BE2C (cell line): ENCODE measurements at regions not wholly inside any gene's neighbourhood (a gene's known extent, or its start where the extent isn't known, plus 50 kb on each side); places are given as distances from the start of the nearest gene placed in this dataset.

Source experiments
- DNase-seq: peaks from one replicate; pipeline ENCODE4 v3.0.0-alpha.2; 2020
- H3K27me3 ChIP-seq: fragments of 250-450 bp; sonication (Bioruptor Pico); 2 replicates; pipeline ENCODE4 v1.5.1; 2020; ENCODE audit warnings: mild to moderate bottlenecking
- H3K36me3 ChIP-seq: fragments of 250-450 bp; sonication (Bioruptor Pico); 2 replicates; pipeline ENCODE4 v1.5.1; 2020; ENCODE audit warnings: mild to moderate bottlenecking
- H3K4me1 ChIP-seq: fragments of 250-450 bp; sonication (Bioruptor Pico); 2 replicates; pipeline ENCODE4 v1.5.1; 2020
- H3K4me3 ChIP-seq: 2 replicates; pipeline ENCODE4 v1.5.1; 2011; ENCODE audit warnings: low read depth, low read length
- H3K9me3 ChIP-seq: fragments of 250-450 bp; sonication (Bioruptor Pico); 2 replicates; pipeline ENCODE4 v1.5.1; 2020
- TF ChIP-seq, protein P1 (sequence below): IDR thresholded peaks from 2 replicates; pipeline ENCODE4 v1.5.1; 2012; ENCODE audit warnings: mild to moderate bottlenecking, low read depth, low read length

DNA sequence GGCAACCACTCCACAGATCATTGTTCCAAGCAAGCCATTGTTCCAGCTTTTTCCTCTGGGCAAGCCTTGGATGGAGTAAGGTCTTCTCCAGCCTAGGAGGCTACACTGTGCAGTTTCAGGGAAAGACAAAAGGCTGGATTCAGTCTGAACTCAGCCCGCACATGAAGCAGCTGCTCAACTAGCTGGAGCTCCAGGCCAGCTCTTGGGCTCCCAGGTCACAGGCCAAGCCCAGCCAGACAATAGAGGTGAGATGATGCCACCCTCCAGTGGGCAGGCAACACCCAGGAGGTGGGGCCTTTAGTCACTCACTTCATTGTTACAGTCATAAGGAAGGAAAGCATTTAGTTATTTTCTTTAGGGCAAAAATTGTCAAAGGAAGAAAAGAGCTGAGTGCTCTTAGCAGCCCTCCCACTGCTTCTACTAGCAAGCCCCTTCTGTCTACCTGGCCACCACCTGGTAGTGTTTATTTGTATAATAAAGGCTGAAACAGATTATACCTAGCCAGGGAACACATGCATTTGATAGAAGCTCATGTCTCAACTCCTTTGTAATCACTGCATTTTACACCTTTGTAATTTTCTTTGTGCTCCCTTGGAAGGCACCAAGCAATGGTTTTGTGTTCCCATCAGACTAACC is 253.4 kb downstream of the WDR11 start:
- H3K4me1 ChIP-seq, result peaks cover 3% of the 10 kb centered on the region; the same call in 1 of the 2 replicates
- no peak overlapping the region for H3K4me3 ChIP-seq
- no peak for DNase-seq
- TF ChIP-seq, protein P1, sequence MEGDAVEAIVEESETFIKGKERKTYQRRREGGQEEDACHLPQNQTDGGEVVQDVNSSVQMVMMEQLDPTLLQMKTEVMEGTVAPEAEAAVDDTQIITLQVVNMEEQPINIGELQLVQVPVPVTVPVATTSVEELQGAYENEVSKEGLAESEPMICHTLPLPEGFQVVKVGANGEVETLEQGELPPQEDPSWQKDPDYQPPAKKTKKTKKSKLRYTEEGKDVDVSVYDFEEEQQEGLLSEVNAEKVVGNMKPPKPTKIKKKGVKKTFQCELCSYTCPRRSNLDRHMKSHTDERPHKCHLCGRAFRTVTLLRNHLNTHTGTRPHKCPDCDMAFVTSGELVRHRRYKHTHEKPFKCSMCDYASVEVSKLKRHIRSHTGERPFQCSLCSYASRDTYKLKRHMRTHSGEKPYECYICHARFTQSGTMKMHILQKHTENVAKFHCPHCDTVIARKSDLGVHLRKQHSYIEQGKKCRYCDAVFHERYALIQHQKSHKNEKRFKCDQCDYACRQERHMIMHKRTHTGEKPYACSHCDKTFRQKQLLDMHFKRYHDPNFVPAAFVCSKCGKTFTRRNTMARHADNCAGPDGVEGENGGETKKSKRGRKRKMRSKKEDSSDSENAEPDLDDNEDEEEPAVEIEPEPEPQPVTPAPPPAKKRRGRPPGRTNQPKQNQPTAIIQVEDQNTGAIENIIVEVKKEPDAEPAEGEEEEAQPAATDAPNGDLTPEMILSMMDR, result no peak
- H3K36me3 ChIP-seq, result no peaks in the 10 kb centered on the region
- no peaks in the 10 kb centered on the region for H3K9me3 ChIP-seq
- no peaks in the 10 kb centered on the region for H3K27me3 ChIP-seq

DNA sequence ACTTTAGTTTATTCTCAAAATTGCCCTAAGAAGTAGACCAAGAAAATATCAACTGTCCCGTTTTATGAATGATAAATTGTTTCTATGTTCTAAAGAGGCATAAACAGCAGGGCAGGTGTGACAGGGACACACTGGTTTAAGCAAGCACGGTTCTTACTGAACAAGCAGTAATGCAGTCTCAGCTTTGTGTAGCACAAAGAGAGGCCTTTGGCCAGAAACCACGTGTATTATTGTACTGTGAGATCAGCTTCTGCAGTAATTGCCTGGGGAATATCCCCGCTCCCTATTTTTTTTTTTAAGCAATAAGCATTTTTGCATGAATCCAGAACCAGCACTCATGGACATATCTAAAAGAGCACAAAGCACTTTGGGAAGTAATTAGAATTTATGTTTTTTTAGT is 255.4 kb downstream of the WDR11 start:
- H3K4me3 ChIP-seq, result no peak overlapping the region
- H3K36me3 ChIP-seq, result no peaks in the 10 kb centered on the region
- H3K27me3 ChIP-seq, result no peaks in the 10 kb centered on the region
- DNase-seq, result no peak
- no peaks in the 10 kb centered on the region for H3K4me1 ChIP-seq
- H3K9me3 ChIP-seq, result no peaks in the 10 kb centered on the region
- TF ChIP-seq, protein P1, result no peak

DNA sequence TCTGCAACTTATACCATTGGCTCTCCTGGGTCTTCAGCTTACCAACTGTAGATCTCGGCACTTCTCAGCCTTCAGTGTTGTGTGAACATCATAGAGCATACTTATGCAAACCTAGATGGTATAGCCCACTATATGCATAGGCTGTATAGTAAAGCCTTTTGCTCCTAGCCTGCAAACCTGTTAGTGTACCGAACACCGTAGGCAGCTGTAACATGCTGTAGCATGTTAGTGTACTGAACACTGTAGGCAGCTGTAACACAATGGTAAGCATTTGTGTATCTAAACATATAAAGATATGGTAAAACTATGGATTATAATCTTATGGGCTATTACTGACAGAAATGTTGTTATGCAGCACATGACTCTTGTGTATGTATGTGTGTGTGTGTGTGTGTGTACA is 256.9 kb downstream of the WDR11 start:
- TF ChIP-seq, protein P1, result no peak
- H3K36me3 ChIP-seq, result no peaks in the 10 kb centered on the region

DNA sequence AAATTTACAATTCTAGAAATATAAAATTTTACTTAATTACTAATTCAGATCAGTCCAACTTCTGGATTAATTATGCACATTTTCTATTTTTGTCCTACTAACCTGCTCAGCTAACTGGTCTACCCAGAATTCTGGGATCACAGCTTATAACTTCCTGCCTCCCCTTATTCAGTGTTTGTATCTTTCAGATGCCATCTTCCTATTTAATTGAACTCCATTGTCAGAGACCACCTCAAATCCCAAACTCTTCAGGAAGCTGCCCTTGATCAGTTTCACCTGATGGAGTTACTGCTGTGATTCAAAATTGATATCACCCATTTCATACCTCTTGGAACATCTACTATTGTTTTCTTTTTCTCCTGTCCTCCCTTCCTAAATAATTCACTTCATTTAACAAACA is 259.2 kb downstream of the WDR11 start:
- TF ChIP-seq, protein P1, result no peak
- Histone ChIP-seq H3K36me3 (no peaks in the 10 kb centered on the region), H3K4me1 (no peaks in the 10 kb centered on the region), H3K27me3 (no peaks in the 10 kb centered on the region), H3K4me3 (no peak overlapping the region), H3K9me3 (no peaks in the 10 kb centered on the region)
- no peak for DNase-seq

More for the DNA sequence above, 256.9 kb downstream of the WDR11 start:
- Histone ChIP-seq H3K4me1 (no peaks in the 10 kb centered on the region), H3K4me3 (no peak overlapping the region), H3K27me3 (no peaks in the 10 kb centered on the region), H3K9me3 (no peaks in the 10 kb centered on the region)
- no peak for DNase-seq

DNA sequence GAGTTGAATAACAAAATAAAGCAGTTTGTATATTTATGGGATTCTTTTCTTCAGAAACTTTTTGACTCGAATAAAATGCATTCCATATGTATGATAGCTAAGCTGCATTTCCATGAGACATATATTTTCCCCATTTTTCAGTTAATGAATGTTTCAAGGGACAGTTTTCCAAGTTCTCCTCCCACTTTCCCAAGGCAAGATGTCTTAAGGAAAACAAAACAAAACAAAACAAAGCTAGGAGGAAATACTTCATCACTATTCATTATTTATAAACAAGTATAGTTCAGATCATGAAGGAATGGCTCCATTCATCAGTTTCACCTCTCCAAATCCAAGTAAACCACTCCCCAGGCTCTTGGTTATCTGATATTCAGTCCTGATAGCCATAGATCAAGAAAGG is 261.0 kb downstream of the WDR11 start:
- Histone ChIP-seq H3K36me3 (no peaks in the 10 kb centered on the region), H3K4me1 (no peaks in the 10 kb centered on the region), H3K9me3 (no peaks in the 10 kb centered on the region), H3K4me3 (no peak overlapping the region), H3K27me3 (no peaks in the 10 kb centered on the region)
- DNase-seq, result no peak
- TF ChIP-seq, protein P1, result no peak

DNA sequence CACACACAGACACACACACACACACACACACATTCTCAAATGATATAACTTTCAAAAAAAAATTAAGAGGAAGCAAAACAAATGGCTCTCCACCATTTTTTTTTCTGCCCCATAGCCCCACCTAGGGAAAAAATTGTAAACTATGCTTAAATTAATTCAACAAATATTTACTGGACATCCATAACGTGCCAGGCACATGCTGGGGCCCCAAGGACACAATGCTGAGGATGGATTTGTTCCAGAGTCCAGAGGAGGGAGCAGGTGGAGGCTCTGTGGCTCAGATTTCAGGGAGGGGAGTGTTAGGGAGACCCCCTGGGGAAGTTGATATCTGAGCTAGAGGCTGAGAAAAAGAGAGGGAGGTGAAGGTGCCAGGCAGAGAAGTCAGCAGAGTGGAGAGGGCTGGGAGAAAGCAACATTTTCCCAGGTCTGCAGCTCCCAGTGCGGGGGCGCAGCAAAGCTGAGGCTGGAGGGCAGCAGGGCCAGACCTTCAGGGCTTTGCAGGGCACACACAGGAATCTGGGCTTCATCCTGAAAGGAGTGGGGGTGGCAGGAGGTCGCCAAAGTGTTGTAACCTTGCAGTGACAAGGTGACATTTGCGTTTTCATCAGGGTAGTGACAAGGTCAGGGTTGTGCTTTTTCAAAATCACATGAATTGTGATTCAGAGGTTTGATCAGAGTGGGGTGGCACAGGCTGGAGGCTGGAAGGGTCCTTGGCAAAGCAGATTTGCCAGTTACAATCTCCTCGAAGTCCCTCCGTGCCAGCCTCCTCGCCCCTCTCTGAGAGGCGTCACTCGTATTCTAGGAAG is 261.6 kb downstream of the WDR11 start:
- TF ChIP-seq, protein P1, result no peak
- Histone ChIP-seq H3K9me3 (no peaks in the 10 kb centered on the region), H3K36me3 (no peaks in the 10 kb centered on the region), H3K27me3 (no peaks in the 10 kb centered on the region), H3K4me3 (no peak overlapping the region), H3K4me1 (no peaks in the 10 kb centered on the region)
- no peak for DNase-seq
